ENCODE measurements at regions not wholly inside any gene's neighbourhood (a gene's known extent, or its start where the extent isn't known, plus 50 kb on each side); places are given as distances from the start of the nearest gene placed in this dataset.
"Not testable (repeated sequence)": the region's sequence is repeated elsewhere in the genome, so short reads cannot be mapped to it uniquely, and the experiment has no call there.

GRCh38 chr5:119769695-119770693, 140.6 kb downstream of the FAM170A start:
- DNase-seq; FAIRE-seq; H3K4me1 ChIP-seq (ENCODE audit: control insufficient read depth in 3 of 3, insufficient read depth in 2 of 3, low read depth in 1 of 3, low read length in 2 of 3): not testable (repeated sequence)

GRCh38 chr5:119780145-119780544, 150.8 kb downstream of the FAM170A start:
- not testable (repeated sequence) for H3K27ac ChIP-seq (ENCODE audit: low read depth in 1 of 3, low read length in 2 of 3); H3K4me1 ChIP-seq (ENCODE audit: control insufficient read depth in 3 of 3, insufficient read depth in 2 of 3, low read depth in 1 of 3, low read length in 2 of 3); DNase-seq; H3K4me3 ChIP-seq (ENCODE audit: low read depth in 1 of 3, low read length in 3 of 3); H3K27me3 ChIP-seq (ENCODE audit: control insufficient read depth in 3 of 3, insufficient read depth in 3 of 3, low read length in 3 of 3); H3K9me3 ChIP-seq (ENCODE audit: control insufficient read depth in 2 of 2, insufficient read depth in 1 of 2, low read depth in 1 of 2, low read length in 1 of 2); H3K36me3 ChIP-seq (ENCODE audit: control insufficient read depth in 3 of 3, insufficient read depth in 2 of 3, low read depth in 1 of 3, low read length in 3 of 3); FAIRE-seq
- 79 to 90% (median 89%) methylated on average over 13 to 15 of the region's 15 CpGs for WGBS, 3 donors

More at GRCh38 chr5:119769695-119770693, 140.6 kb downstream of the FAM170A start:
- H3K4me3 ChIP-seq (ENCODE audit: low read depth in 1 of 3, low read length in 3 of 3); H3K27ac ChIP-seq (ENCODE audit: low read depth in 1 of 3, low read length in 2 of 3); H3K9me3 ChIP-seq (ENCODE audit: control insufficient read depth in 2 of 2, insufficient read depth in 1 of 2, low read depth in 1 of 2, low read length in 1 of 2); H3K27me3 ChIP-seq (ENCODE audit: control insufficient read depth in 3 of 3, insufficient read depth in 3 of 3, low read length in 3 of 3); H3K36me3 ChIP-seq (ENCODE audit: control insufficient read depth in 3 of 3, insufficient read depth in 2 of 3, low read depth in 1 of 3, low read length in 3 of 3): not testable (repeated sequence)
- WGBS, 3 donors = 45 to 57% (median 46%) methylated on average over 9 to 11 of the region's 11 CpGs

GRCh38 chr5:119785057-119785456, 155.7 kb downstream of the FAM170A start:
- Histone ChIP-seq H3K27ac (ENCODE audit: low read depth in 1 of 3, low read length in 2 of 3) (no peak overlapping the region), H3K36me3 (ENCODE audit: control insufficient read depth in 3 of 3, insufficient read depth in 2 of 3, low read depth in 1 of 3, low read length in 3 of 3) (no peaks in the 10 kb centered on the region), H3K9me3 (ENCODE audit: control insufficient read depth in 2 of 2, insufficient read depth in 1 of 2, low read depth in 1 of 2, low read length in 1 of 2) (no peaks in the 10 kb centered on the region), H3K4me1 (ENCODE audit: control insufficient read depth in 3 of 3, insufficient read depth in 2 of 3, low read depth in 1 of 3, low read length in 2 of 3) (no peaks in the 10 kb centered on the region), H3K4me3 (ENCODE audit: low read depth in 1 of 3, low read length in 3 of 3) (no peak overlapping the region), H3K27me3 (ENCODE audit: control insufficient read depth in 3 of 3, insufficient read depth in 3 of 3, low read length in 3 of 3) (no peaks in the 10 kb centered on the region)
- FAIRE-seq = no peak
- DNase-seq = no peak

DNA sequence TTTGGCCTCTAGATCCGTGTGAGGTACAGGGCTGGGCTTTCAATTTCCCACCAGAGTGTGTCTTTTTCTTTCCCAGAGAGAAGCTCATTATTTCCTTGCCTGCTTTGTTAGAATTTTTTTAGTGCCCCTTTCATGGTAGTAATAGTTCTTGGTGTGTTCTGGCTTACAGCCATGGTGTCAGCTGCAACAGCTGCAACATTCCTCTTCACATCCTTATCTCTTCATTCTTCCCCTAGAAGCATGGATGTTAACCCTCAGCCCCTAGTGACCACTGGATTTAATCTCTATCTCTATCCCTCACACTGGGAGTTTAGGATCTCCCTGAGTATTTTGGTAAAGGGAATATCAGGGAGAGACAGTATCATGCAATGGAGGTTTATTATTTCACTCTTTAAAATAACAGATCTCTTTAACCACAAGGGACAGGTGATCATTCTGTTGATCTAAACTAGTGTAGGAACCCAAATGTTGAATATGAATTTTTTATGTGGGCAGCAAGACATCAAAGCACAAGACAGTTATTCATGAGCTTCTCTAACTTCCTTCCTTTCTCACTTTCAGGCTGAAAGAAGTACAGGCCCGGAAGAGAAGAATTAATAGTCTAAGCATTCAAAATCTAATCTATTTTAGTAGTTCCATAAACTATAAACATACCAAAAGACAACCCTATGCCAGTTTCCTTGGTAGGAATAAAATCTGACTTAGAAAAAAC, 160.2 kb downstream of the FAM170A start:
- DNase-seq (no peak), FAIRE-seq (no peak)
- no peak overlapping the region for H3K27ac ChIP-seq (ENCODE audit: low read depth in 1 of 3, low read length in 2 of 3)
- WGBS, 3 donors = 45 to 53% (median 46%) methylated on average over 2 of the region's 2 CpGs
- H3K4me1 ChIP-seq (ENCODE audit: control insufficient read depth in 3 of 3, insufficient read depth in 2 of 3, low read depth in 1 of 3, low read length in 2 of 3) = peaks cover 0 to 11% (median 0%) of the 10 kb centered on the region in 3 donors
- no peaks in the 10 kb centered on the region for H3K36me3 ChIP-seq (ENCODE audit: control insufficient read depth in 3 of 3, insufficient read depth in 2 of 3, low read depth in 1 of 3, low read length in 3 of 3)
- no peaks in the 10 kb centered on the region for H3K9me3 ChIP-seq (ENCODE audit: control insufficient read depth in 2 of 2, insufficient read depth in 1 of 2, low read depth in 1 of 2, low read length in 1 of 2)
- H3K27me3 ChIP-seq (ENCODE audit: control insufficient read depth in 3 of 3, insufficient read depth in 3 of 3, low read length in 3 of 3) = no peaks in the 10 kb centered on the region
- no peak overlapping the region for H3K4me3 ChIP-seq (ENCODE audit: low read depth in 1 of 3, low read length in 3 of 3)

DNA sequence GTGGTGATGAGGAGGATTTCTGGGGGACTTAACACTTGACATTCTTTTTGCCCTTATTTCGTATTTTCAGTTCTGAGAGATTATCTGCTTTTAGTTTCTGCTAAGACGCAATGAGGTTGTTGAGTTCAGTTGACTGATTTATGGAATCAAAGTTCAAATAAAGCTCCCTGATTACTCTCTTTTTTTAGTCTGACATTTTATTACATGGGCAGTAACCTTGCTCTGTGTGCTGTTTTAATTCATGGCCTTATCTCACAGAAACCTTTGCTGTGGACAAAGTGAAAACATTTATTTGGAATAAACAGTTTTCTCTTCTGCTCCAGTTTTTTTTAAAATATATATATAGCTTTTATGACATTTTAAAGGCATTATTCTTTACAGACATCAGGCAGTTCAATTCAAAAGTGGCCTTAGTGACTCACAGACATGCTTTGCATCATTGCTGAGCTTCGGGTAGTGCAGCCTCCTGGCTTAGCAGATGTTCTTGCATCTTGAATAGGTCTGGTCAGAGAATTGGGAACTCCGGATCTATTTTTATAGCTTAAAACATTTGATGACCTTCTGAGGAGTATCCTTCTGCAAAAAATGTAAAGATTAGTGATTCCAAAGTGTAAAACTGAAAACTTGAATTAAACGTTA, 162.9 kb downstream of the FAM170A start:
- Histone ChIP-seq H3K4me1 (ENCODE audit: control insufficient read depth in 3 of 3, insufficient read depth in 2 of 3, low read depth in 1 of 3, low read length in 2 of 3) (peaks cover 0 to 11% (median 0%) of the 10 kb centered on the region in 3 donors), H3K27ac (ENCODE audit: low read depth in 1 of 3, low read length in 2 of 3) (peak overlapping the region in 1 of 3 donors; percentile 74), H3K9me3 (ENCODE audit: control insufficient read depth in 2 of 2, insufficient read depth in 1 of 2, low read depth in 1 of 2, low read length in 1 of 2) (peaks cover 0 to 5% of the 10 kb centered on the region in 2 donors), H3K27me3 (ENCODE audit: control insufficient read depth in 3 of 3, insufficient read depth in 3 of 3, low read length in 3 of 3) (no peaks in the 10 kb centered on the region), H3K4me3 (ENCODE audit: low read depth in 1 of 3, low read length in 3 of 3) (no peak overlapping the region), H3K36me3 (ENCODE audit: control insufficient read depth in 3 of 3, insufficient read depth in 2 of 3, low read depth in 1 of 3, low read length in 3 of 3) (no peaks in the 10 kb centered on the region)
- no peak for FAIRE-seq
- DNase-seq = peak; percentile 67 to 70
- 11 to 34% (median 23%) methylated on average over 5 of the region's 5 CpGs for WGBS, 3 donors

DNA sequence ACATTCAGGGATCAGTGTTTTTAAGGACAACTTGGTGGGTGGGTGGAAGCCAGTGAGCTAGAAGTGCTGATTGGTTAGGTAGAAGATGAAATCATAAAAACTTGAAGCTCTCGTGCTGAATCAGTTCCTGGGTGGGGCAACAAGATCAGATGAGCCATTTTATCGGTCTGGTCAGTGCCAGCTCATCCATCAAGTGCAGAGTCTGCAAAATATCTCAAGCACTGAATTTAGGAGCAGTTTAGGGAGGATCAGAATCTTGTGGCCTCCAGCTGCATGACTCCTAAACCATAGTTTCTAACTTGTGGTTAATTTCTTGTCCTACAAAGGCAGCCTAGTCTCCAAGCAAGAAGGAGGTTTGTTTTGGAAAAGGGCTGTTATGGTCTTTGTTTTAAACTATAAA, 166.4 kb downstream of the FAM170A start:
- FAIRE-seq = no peak
- H3K27me3 ChIP-seq (ENCODE audit: control insufficient read depth in 3 of 3, insufficient read depth in 3 of 3, low read length in 3 of 3) = no peaks in the 10 kb centered on the region
- H3K9me3 ChIP-seq (ENCODE audit: control insufficient read depth in 2 of 2, insufficient read depth in 1 of 2, low read depth in 1 of 2, low read length in 1 of 2) = peaks cover 0 to 5% of the 10 kb centered on the region in 2 donors
- peaks cover 0 to 8% (median 0%) of the 10 kb centered on the region in 3 donors for H3K4me1 ChIP-seq (ENCODE audit: control insufficient read depth in 3 of 3, insufficient read depth in 2 of 3, low read depth in 1 of 3, low read length in 2 of 3)
- WGBS, 3 donors = 43 to 68% (median 64%) methylated on average over 2 of the region's 2 CpGs
- DNase-seq = no peak
- H3K36me3 ChIP-seq (ENCODE audit: control insufficient read depth in 3 of 3, insufficient read depth in 2 of 3, low read depth in 1 of 3, low read length in 3 of 3) = no peaks in the 10 kb centered on the region
- no peak overlapping the region for H3K27ac ChIP-seq (ENCODE audit: low read depth in 1 of 3, low read length in 2 of 3)
- H3K4me3 ChIP-seq (ENCODE audit: low read depth in 1 of 3, low read length in 3 of 3) = no peak overlapping the region

GRCh38 chr5:119801570-119801969, 172.2 kb downstream of the FAM170A start:
- Histone ChIP-seq H3K4me3 (ENCODE audit: low read depth in 1 of 3, low read length in 3 of 3) (no peak overlapping the region), H3K27ac (ENCODE audit: low read depth in 1 of 3, low read length in 2 of 3) (no peak overlapping the region), H3K27me3 (ENCODE audit: control insufficient read depth in 3 of 3, insufficient read depth in 3 of 3, low read length in 3 of 3) (no peaks in the 10 kb centered on the region), H3K9me3 (ENCODE audit: control insufficient read depth in 2 of 2, insufficient read depth in 1 of 2, low read depth in 1 of 2, low read length in 1 of 2) (no peaks in the 10 kb centered on the region), H3K36me3 (ENCODE audit: control insufficient read depth in 3 of 3, insufficient read depth in 2 of 3, low read depth in 1 of 3, low read length in 3 of 3) (no peaks in the 10 kb centered on the region), H3K4me1 (ENCODE audit: control insufficient read depth in 3 of 3, insufficient read depth in 2 of 3, low read depth in 1 of 3, low read length in 2 of 3) (no peaks in the 10 kb centered on the region)
- no peak for FAIRE-seq
- no peak for DNase-seq
- WGBS, 3 donors = 67 to 86% (median 82%) methylated on average over 2 of the region's 2 CpGs

DNA sequence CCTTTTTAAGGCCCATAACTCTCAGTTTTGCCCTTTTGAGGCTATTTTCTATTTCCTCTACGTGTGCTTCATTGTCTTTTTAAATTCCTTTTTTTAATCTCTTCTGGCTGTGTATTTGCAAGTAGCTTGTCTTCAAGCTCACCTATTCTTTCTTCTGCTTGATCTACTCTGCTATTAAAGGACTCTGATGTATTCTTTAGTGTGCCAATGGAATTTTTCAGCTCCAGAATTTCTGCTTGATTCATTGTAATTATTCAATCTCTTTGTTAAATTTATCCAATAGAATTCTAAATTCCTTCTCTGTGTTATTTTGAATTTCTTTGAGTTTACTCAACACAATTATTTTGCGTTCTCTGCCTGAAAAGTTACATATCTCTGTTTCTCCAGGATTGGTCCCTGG, 178.7 kb downstream of the FAM170A start:
- Histone ChIP-seq H3K4me3 (ENCODE audit: low read depth in 1 of 3, low read length in 3 of 3) (no peak overlapping the region), H3K36me3 (ENCODE audit: control insufficient read depth in 3 of 3, insufficient read depth in 2 of 3, low read depth in 1 of 3, low read length in 3 of 3) (no peaks in the 10 kb centered on the region), H3K9me3 (ENCODE audit: control insufficient read depth in 2 of 2, insufficient read depth in 1 of 2, low read depth in 1 of 2, low read length in 1 of 2) (peaks cover 0 to 15% of the 10 kb centered on the region in 2 donors), H3K27me3 (ENCODE audit: control insufficient read depth in 3 of 3, insufficient read depth in 3 of 3, low read length in 3 of 3) (no peaks in the 10 kb centered on the region), H3K27ac (ENCODE audit: low read depth in 1 of 3, low read length in 2 of 3) (no peak overlapping the region), H3K4me1 (ENCODE audit: control insufficient read depth in 3 of 3, insufficient read depth in 2 of 3, low read depth in 1 of 3, low read length in 2 of 3) (no peaks in the 10 kb centered on the region)
- no peak for FAIRE-seq
- DNase-seq = no peak
- WGBS, 3 donors = 80 to 91% (median 88%) methylated on average over 2 of the region's 2 CpGs

Measured in small intestine (tissue), 7 donors.